ENCODE measurements at regions not wholly inside any gene's neighbourhood (a gene's known extent, or its start where the extent isn't known, plus 50 kb on each side); places are given as distances from the start of the nearest gene placed in this dataset.

DNA sequence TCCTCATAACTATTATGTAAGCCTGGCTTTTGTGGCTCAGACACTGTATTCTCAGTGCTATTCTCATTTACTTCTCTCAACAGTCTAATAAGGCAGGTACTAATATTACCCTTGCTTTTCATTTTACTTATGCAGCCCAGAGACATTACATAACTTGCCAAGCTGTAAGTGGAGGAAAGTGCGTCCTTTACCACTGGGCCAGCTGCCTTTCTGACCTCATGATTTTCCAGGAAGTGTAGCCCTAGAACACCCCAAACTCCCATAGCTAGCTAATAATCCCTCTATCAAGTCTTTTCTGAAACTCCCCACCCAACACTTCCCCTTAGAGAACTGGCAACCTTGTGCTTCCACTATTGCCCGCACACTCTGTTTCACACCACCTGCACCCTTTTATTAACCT is 192.9 kb upstream of the HMHB1 start:
- H3K79me2 ChIP-seq (ENCODE audit: low read length): no peaks in the 10 kb centered on the region
- H3K9ac ChIP-seq (ENCODE audit: low read length): no peak overlapping the region
- no peaks in the 10 kb centered on the region for H3K9me2 ChIP-seq (replicated peaks; ENCODE audit: insufficient read depth, low read length)
- no peaks in the 10 kb centered on the region for H3K36me3 ChIP-seq (replicated peaks; ENCODE audit: insufficient read depth, low read length)
- no peak overlapping the region for H2AFZ ChIP-seq (ENCODE audit: low read length)
- no peaks in the 10 kb centered on the region for H4K20me1 ChIP-seq (ENCODE audit: insufficient read depth, low read length)
- H3F3A ChIP-seq (ENCODE audit: insufficient read depth, low read length): no peaks in the 10 kb centered on the region
- no peaks in the 10 kb centered on the region for H3K4me1 ChIP-seq (ENCODE audit: low read length)
- no peak overlapping the region for H3K4me2 ChIP-seq (ENCODE audit: low read depth, low read length)
- H3K27me3 ChIP-seq (replicated peaks; ENCODE audit: insufficient read depth, low read length): no peaks in the 10 kb centered on the region
- H3K27ac ChIP-seq (ENCODE audit: low read length): no peak overlapping the region
- TF ChIP-seq, protein P1, sequence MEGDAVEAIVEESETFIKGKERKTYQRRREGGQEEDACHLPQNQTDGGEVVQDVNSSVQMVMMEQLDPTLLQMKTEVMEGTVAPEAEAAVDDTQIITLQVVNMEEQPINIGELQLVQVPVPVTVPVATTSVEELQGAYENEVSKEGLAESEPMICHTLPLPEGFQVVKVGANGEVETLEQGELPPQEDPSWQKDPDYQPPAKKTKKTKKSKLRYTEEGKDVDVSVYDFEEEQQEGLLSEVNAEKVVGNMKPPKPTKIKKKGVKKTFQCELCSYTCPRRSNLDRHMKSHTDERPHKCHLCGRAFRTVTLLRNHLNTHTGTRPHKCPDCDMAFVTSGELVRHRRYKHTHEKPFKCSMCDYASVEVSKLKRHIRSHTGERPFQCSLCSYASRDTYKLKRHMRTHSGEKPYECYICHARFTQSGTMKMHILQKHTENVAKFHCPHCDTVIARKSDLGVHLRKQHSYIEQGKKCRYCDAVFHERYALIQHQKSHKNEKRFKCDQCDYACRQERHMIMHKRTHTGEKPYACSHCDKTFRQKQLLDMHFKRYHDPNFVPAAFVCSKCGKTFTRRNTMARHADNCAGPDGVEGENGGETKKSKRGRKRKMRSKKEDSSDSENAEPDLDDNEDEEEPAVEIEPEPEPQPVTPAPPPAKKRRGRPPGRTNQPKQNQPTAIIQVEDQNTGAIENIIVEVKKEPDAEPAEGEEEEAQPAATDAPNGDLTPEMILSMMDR (IDR thresholded peaks at IDR 0.05; ENCODE audit: low read length): no peak
- TF ChIP-seq EZH2phosphoT487 (IDR thresholded peaks at IDR 0.05; ENCODE audit: low read length): no peak
- no peak for TF ChIP-seq EZH2 (optimal IDR thresholded peaks at IDR 0.05; ENCODE audit: low read depth, low read length)
- no peaks in the 10 kb centered on the region for H3K9me3 ChIP-seq (replicated peaks; ENCODE audit: insufficient read depth, low read length)
- DNase-seq: no peak
- H3K4me3 ChIP-seq (ENCODE audit: low read length): no peak overlapping the region

DNA sequence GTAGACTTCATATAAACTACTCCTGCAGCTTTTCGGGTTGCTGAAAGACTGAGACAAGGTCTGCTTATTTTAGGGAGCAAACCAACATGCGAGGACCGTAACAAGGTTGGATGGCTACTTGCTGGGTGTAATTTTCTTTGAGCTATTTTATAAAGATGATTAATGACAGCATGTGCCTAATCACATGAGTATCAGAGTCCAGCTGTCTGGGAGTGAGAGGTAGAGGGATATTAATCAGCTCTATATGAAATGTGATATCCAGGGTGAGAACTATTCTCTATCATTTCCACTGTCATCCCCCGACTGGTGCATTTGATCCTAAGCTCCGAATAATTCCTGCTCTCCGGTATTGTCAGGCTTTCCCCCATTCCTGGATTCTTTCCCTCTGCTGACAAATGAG is 193.8 kb upstream of the HMHB1 start:
- H3K4me1 ChIP-seq (ENCODE audit: low read length): no peaks in the 10 kb centered on the region
- H3K27me3 ChIP-seq (replicated peaks; ENCODE audit: insufficient read depth, low read length): no peaks in the 10 kb centered on the region
- no peaks in the 10 kb centered on the region for H3K9me2 ChIP-seq (replicated peaks; ENCODE audit: insufficient read depth, low read length)
- DNase-seq: no peak
- no peak overlapping the region for H3K9ac ChIP-seq (ENCODE audit: low read length)
- H3K4me3 ChIP-seq (ENCODE audit: low read length): no peak overlapping the region
- H3K9me3 ChIP-seq (replicated peaks; ENCODE audit: insufficient read depth, low read length): no peaks in the 10 kb centered on the region
- H3K36me3 ChIP-seq (replicated peaks; ENCODE audit: insufficient read depth, low read length): no peaks in the 10 kb centered on the region
- H3K27ac ChIP-seq (ENCODE audit: low read length): no peak overlapping the region
- H3K79me2 ChIP-seq (ENCODE audit: low read length): no peaks in the 10 kb centered on the region
- TF ChIP-seq EZH2phosphoT487 (IDR thresholded peaks at IDR 0.05; ENCODE audit: low read length): no peak
- TF ChIP-seq, protein P1 (IDR thresholded peaks at IDR 0.05; ENCODE audit: low read length): no peak
- no peak for TF ChIP-seq EZH2 (optimal IDR thresholded peaks at IDR 0.05; ENCODE audit: low read depth, low read length)
- no peak overlapping the region for H2AFZ ChIP-seq (ENCODE audit: low read length)
- no peak overlapping the region for H3K4me2 ChIP-seq (ENCODE audit: low read depth, low read length)
- H3F3A ChIP-seq (ENCODE audit: insufficient read depth, low read length): no peaks in the 10 kb centered on the region
- H4K20me1 ChIP-seq (ENCODE audit: insufficient read depth, low read length): no peaks in the 10 kb centered on the region

DNA sequence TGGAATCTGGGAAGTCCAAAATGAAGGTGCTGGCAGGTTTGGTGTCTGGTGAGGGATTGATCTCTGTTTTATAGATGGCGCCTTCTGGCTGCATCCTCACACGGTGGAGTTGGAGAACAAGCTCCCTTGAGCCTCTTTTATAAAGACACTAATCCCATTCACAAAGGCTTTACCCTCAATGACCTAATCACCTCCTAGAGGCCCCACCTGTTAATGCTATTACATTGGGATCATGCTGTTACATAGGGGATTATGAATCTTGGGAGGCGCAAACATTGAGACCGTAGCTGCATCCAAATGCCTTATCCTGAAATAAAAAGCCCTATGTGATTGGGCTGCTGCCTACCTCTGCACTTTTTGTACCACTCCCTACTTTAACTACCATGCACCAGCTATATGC is 197.1 kb upstream of the HMHB1 start:
- H3K9me2 ChIP-seq (replicated peaks; ENCODE audit: insufficient read depth, low read length): no peaks in the 10 kb centered on the region
- H3K27ac ChIP-seq (ENCODE audit: low read length): no peak overlapping the region
- H3F3A ChIP-seq (ENCODE audit: insufficient read depth, low read length): no peaks in the 10 kb centered on the region
- H3K9ac ChIP-seq (ENCODE audit: low read length): no peak overlapping the region
- no peaks in the 10 kb centered on the region for H4K20me1 ChIP-seq (ENCODE audit: insufficient read depth, low read length)
- H3K4me3 ChIP-seq (ENCODE audit: low read length): no peak overlapping the region
- H2AFZ ChIP-seq (ENCODE audit: low read length): no peak overlapping the region
- H3K79me2 ChIP-seq (ENCODE audit: low read length): no peaks in the 10 kb centered on the region
- no peak for DNase-seq
- no peak for TF ChIP-seq EZH2 (optimal IDR thresholded peaks at IDR 0.05; ENCODE audit: low read depth, low read length)
- no peak for TF ChIP-seq EZH2phosphoT487 (IDR thresholded peaks at IDR 0.05; ENCODE audit: low read length)
- TF ChIP-seq, protein P1 (IDR thresholded peaks at IDR 0.05; ENCODE audit: low read length): no peak
- no peaks in the 10 kb centered on the region for H3K36me3 ChIP-seq (replicated peaks; ENCODE audit: insufficient read depth, low read length)
- no peak overlapping the region for H3K4me2 ChIP-seq (ENCODE audit: low read depth, low read length)
- no peaks in the 10 kb centered on the region for H3K27me3 ChIP-seq (replicated peaks; ENCODE audit: insufficient read depth, low read length)
- H3K9me3 ChIP-seq (replicated peaks; ENCODE audit: insufficient read depth, low read length): no peaks in the 10 kb centered on the region
- H3K4me1 ChIP-seq (ENCODE audit: low read length): no peaks in the 10 kb centered on the region

Data from MM.1S (cell line).